ENCODE measurements at regions not wholly inside any gene's neighbourhood (a gene's known extent, or its start where the extent isn't known, plus 50 kb on each side); places are given as distances from the start of the nearest gene placed in this dataset.

DNA sequence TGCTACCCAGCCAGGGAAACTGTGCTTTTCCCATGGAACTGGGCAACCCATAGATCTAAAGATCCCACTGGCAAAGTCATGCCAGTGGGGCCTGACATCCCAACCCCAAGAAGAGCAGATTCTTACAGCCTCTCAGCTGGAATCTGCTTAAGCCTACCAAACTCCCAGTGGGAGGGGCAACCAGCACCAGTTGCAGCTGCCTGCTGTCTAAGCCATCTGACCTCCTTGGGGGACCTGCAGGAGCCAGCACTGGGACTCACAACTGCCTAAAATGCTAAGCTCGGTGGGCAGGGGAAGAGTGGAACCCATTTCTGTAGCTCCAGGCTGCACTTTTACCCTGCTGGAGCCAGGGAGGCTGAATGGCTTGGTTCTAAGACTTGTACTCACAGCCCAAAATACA is 770.7 kb upstream of the SLC8A1 start:
- Histone ChIP-seq H3K4me1 (ENCODE audit: insufficient read depth, poor library complexity, severe bottlenecking) (no peaks in the 10 kb centered on the region), H3K9me3 (ENCODE audit: severe bottlenecking) (no peaks in the 10 kb centered on the region), H3K36me3 (ENCODE audit: low read depth) (no peaks in the 10 kb centered on the region), H3K27ac (ENCODE audit: poor library complexity, severe bottlenecking) (no peak overlapping the region), H3K4me3 (ENCODE audit: severe bottlenecking) (no peak overlapping the region), H3K27me3 (ENCODE audit: insufficient read depth, poor library complexity, severe bottlenecking) (no peaks in the 10 kb centered on the region)
- no peak for TF ChIP-seq CTCF (IDR thresholded peaks at IDR 0.05; ENCODE audit: poor library complexity, severe bottlenecking)
- no peak for DNase-seq (ENCODE audit: low spot score)
- no peak for ATAC-seq (ENCODE audit: low read depth)

GRCh38 chr2:41234093-41234492 is 782.2 kb upstream of the SLC8A1 start:
- DNase-seq (ENCODE audit: low spot score) (no peak), ATAC-seq (ENCODE audit: low read depth) (no peak)
- Histone ChIP-seq H3K27me3 (ENCODE audit: insufficient read depth, poor library complexity, severe bottlenecking) (no peaks in the 10 kb centered on the region), H3K27ac (ENCODE audit: poor library complexity, severe bottlenecking) (no peak overlapping the region), H3K4me1 (ENCODE audit: insufficient read depth, poor library complexity, severe bottlenecking) (no peaks in the 10 kb centered on the region), H3K36me3 (ENCODE audit: low read depth) (no peaks in the 10 kb centered on the region), H3K9me3 (ENCODE audit: severe bottlenecking) (no peaks in the 10 kb centered on the region), H3K4me3 (ENCODE audit: severe bottlenecking) (no peak overlapping the region)
- no peak for TF ChIP-seq CTCF (IDR thresholded peaks at IDR 0.05; ENCODE audit: poor library complexity, severe bottlenecking)

DNA sequence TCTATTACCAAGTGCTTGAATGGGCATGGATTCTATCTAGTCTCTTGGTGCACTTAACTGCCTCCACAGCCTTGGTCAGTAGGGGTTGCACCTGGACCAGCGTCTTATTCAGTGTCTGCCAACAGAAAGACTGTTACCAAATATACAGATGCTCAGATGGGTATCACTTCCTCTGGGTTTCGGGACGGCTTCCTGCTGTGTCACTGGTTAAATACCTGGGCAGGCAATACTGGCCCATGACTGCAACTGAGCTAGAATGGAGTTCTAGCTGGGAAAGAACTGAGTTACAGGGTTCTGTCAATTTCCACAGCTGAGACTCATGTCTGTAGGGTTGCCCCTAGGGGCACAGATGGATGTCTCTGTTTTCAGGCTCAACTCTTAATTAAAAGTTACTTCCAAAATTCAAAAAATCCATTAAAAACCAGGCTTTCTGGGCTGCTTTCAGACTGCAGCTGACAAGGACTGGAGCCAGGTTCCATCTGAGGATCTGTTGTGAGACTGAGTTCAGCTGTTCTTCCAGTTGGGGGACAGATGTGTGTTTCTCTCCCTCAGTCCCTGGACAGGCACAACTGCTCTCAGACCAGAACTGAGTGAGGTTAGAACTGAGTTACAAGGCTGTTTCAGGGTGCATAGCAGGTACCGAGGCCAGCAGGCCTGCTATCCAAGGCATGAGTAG is 789.6 kb upstream of the SLC8A1 start:
- no peaks in the 10 kb centered on the region for H3K36me3 ChIP-seq (ENCODE audit: low read depth)
- peak; percentile 21; the same call in 1 of the 3 replicates for ATAC-seq (ENCODE audit: low read depth)
- DNase-seq (ENCODE audit: low spot score), result no peak
- H3K4me1 ChIP-seq (ENCODE audit: insufficient read depth, poor library complexity, severe bottlenecking), result no peaks in the 10 kb centered on the region
- H3K9me3 ChIP-seq (ENCODE audit: severe bottlenecking), result no peaks in the 10 kb centered on the region
- H3K27ac ChIP-seq (ENCODE audit: poor library complexity, severe bottlenecking), result no peak overlapping the region
- no peak overlapping the region for H3K4me3 ChIP-seq (ENCODE audit: severe bottlenecking)
- no peaks in the 10 kb centered on the region for H3K27me3 ChIP-seq (ENCODE audit: insufficient read depth, poor library complexity, severe bottlenecking)
- no peak for TF ChIP-seq CTCF (IDR thresholded peaks at IDR 0.05; ENCODE audit: poor library complexity, severe bottlenecking)

GRCh38 chr2:41242001-41242331 is 790.1 kb upstream of the SLC8A1 start:
- Histone ChIP-seq H3K4me3 (ENCODE audit: severe bottlenecking) (no peak overlapping the region), H3K27ac (ENCODE audit: poor library complexity, severe bottlenecking) (no peak overlapping the region), H3K27me3 (ENCODE audit: insufficient read depth, poor library complexity, severe bottlenecking) (no peaks in the 10 kb centered on the region), H3K9me3 (ENCODE audit: severe bottlenecking) (no peaks in the 10 kb centered on the region), H3K36me3 (ENCODE audit: low read depth) (no peaks in the 10 kb centered on the region), H3K4me1 (ENCODE audit: insufficient read depth, poor library complexity, severe bottlenecking) (no peaks in the 10 kb centered on the region)
- TF ChIP-seq CTCF (IDR thresholded peaks at IDR 0.05; ENCODE audit: poor library complexity, severe bottlenecking), result no peak
- ATAC-seq (ENCODE audit: low read depth) (no peak), DNase-seq (ENCODE audit: low spot score) (no peak)

DNA sequence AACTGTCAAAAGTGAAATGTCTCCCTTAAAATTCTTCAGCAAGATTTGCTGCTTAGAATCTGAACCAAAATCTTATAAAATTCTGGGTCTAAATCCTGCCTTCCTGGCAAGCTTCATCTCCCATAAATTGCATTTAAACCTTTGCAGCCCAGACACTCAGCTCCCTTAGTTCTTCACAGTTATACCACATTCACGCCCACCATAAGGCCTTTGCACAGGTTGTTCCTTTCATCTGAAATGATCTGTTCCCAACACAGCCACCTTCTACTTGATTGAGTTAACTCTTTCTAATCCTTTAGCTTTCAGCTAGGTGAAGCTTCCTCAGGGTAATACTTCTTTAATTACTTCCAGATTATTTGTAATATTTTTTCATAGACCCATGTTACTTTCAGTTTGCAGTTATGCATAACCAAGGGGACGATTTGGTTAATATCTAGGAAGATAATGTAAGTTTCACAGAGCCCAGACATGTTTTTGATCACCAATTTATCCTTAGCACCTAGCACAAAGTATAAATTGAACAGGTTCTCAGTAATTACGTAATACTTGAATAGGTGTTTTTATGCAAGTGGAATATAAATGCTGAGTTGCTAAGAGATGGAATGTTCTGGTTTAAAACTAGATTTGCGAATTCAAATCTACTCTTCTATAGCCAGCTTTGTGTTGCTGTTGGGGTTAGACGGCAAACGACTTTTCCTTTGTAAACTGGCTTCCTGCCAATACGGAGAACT is 779.7 kb upstream of the PKDCC start:
- H3K4me3 ChIP-seq (ENCODE audit: severe bottlenecking), result no peak overlapping the region
- H3K27ac ChIP-seq (ENCODE audit: poor library complexity, severe bottlenecking), result no peak overlapping the region
- ATAC-seq (ENCODE audit: low read depth) (no peak), DNase-seq (ENCODE audit: low spot score) (no peak)
- no peaks in the 10 kb centered on the region for H3K36me3 ChIP-seq (ENCODE audit: low read depth)
- no peaks in the 10 kb centered on the region for H3K4me1 ChIP-seq (ENCODE audit: insufficient read depth, poor library complexity, severe bottlenecking)
- H3K27me3 ChIP-seq (ENCODE audit: insufficient read depth, poor library complexity, severe bottlenecking), result peaks cover 6% of the 10 kb centered on the region
- H3K9me3 ChIP-seq (ENCODE audit: severe bottlenecking), result no peaks in the 10 kb centered on the region
- no peak for TF ChIP-seq CTCF (IDR thresholded peaks at IDR 0.05; ENCODE audit: poor library complexity, severe bottlenecking)

Data from RWPE2 (cell line).